ENCODE measurements at regions not wholly inside any gene's neighbourhood (a gene's known extent, or its start where the extent isn't known, plus 50 kb on each side); places are given as distances from the start of the nearest gene placed in this dataset.
A peak's percentile ranks its signal among the peaks of the same experiment; 100 is the strongest.

- Histone ChIP-seq H3K4me1 (no peaks in the 10 kb centered on the region), H3K4me3 (no peak overlapping the region), H3K36me3 (no peaks in the 10 kb centered on the region), H3K27me3 (peaks cover 0 to 22% of the 10 kb centered on the region in 2 donors), H3K9me3 (peaks cover 0 to 18% (median 11%) of the 10 kb centered on the region in 3 donors), H3K27ac (no peak overlapping the region)
- TF ChIP-seq, protein P1, sequence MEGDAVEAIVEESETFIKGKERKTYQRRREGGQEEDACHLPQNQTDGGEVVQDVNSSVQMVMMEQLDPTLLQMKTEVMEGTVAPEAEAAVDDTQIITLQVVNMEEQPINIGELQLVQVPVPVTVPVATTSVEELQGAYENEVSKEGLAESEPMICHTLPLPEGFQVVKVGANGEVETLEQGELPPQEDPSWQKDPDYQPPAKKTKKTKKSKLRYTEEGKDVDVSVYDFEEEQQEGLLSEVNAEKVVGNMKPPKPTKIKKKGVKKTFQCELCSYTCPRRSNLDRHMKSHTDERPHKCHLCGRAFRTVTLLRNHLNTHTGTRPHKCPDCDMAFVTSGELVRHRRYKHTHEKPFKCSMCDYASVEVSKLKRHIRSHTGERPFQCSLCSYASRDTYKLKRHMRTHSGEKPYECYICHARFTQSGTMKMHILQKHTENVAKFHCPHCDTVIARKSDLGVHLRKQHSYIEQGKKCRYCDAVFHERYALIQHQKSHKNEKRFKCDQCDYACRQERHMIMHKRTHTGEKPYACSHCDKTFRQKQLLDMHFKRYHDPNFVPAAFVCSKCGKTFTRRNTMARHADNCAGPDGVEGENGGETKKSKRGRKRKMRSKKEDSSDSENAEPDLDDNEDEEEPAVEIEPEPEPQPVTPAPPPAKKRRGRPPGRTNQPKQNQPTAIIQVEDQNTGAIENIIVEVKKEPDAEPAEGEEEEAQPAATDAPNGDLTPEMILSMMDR (IDR thresholded peaks at IDR 0.05), result no peak
- no peak for DNase-seq
- intact Hi-C loops (cut with DNase I; ENCODE audit: low total_unique reads), result no loop called here
These were observed 58.6 kb downstream of the PHETA1 start for GRCh38 chr12:111310076-111310870.

DNA sequence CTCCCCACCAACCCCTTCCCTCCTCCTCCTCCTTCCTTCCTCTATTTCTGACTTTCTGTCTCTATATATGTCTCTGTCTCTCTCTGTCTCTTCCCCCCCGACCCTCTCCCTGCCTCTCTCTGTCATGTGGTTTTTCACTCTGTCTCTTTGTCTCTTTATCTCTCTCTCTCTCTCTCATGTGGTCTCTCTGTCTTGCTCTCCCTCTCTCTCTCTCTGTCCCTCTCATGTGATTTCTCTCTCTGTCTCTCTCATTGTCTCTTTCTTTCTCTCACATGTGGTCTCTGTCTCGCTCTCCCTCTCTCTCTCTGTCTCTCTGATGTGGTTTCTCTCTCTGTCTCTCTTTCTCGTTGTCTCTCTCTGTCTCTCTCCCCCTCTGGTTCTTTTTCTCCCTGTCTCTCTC lies 59.3 kb downstream of the PHETA1 start:
- TF ChIP-seq, protein P1 (IDR thresholded peaks at IDR 0.05), result no peak
- Histone ChIP-seq H3K36me3 (no peaks in the 10 kb centered on the region), H3K4me3 (no peak overlapping the region), H3K27ac (no peak overlapping the region), H3K9me3 (peaks cover 0 to 25% (median 17%) of the 10 kb centered on the region in 3 donors), H3K4me1 (no peaks in the 10 kb centered on the region), H3K27me3 (peaks cover 0 to 22% of the 10 kb centered on the region in 2 donors)
- intact Hi-C loops (cut with DNase I; ENCODE audit: low total_unique reads), result no loop called here
- no peak for DNase-seq

GRCh38 chr12:111308473-111308872 lies 60.4 kb downstream of the PHETA1 start:
- Histone ChIP-seq H3K4me1 (no peaks in the 10 kb centered on the region), H3K27ac (no peak overlapping the region), H3K27me3 (peaks cover 0 to 17% of the 10 kb centered on the region in 2 donors), H3K9me3 (peaks cover 0 to 35% (median 29%) of the 10 kb centered on the region in 3 donors), H3K4me3 (no peak overlapping the region), H3K36me3 (no peaks in the 10 kb centered on the region)
- intact Hi-C loops (cut with DNase I; ENCODE audit: low total_unique reads), result no loop called here
- no peak for DNase-seq
- TF ChIP-seq, protein P1 (IDR thresholded peaks at IDR 0.05), result no peak

GRCh38 chr12:111304642-111305071 lies 64.2 kb downstream of the PHETA1 start:
- Histone ChIP-seq H3K36me3 (no peaks in the 10 kb centered on the region), H3K27ac (no peak overlapping the region), H3K4me1 (no peaks in the 10 kb centered on the region), H3K27me3 (peaks cover 0 to 12% of the 10 kb centered on the region in 2 donors), H3K4me3 (no peak overlapping the region), H3K9me3 (peaks cover 0 to 35% (median 30%) of the 10 kb centered on the region in 3 donors)
- intact Hi-C loops (cut with DNase I; ENCODE audit: low total_unique reads), result no loop called here
- no peak for DNase-seq
- TF ChIP-seq, protein P1 (IDR thresholded peaks at IDR 0.05), result peak in 1 of 2 experiments; percentile 34

DNA sequence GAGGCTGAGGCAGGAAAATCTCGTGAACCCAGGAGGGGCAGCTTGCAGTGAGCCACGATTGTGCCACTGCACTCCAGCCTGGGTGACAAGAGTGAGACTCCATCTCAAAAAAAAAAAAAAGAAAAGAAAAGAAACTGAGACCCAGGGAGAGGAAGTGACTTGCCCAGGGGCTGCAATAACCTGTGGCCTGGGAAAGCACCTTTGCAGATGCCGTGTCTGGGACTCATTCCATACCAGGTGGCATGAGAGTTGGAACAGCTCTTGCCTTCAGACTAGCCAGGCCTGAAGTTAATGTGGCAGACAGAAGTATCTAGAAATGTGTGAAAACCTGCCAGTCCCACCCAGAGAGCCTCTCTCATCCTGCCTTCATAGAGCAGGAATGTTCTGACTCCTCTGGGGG lies 65.4 kb downstream of the PHETA1 start:
- intact Hi-C loops (cut with DNase I; ENCODE audit: low total_unique reads), result no loop called here
- Histone ChIP-seq H3K9me3 (peaks cover 0 to 35% (median 30%) of the 10 kb centered on the region in 3 donors), H3K27me3 (peaks cover 0 to 17% of the 10 kb centered on the region in 2 donors), H3K27ac (no peak overlapping the region), H3K36me3 (no peaks in the 10 kb centered on the region), H3K4me1 (no peaks in the 10 kb centered on the region), H3K4me3 (no peak overlapping the region)
- no peak for DNase-seq
- TF ChIP-seq, protein P1 (IDR thresholded peaks at IDR 0.05), result no peak
